SU-DHL-6 (cell line): ENCODE measurements at regions not wholly inside any gene's neighbourhood (a gene's known extent, or its start where the extent isn't known, plus 50 kb on each side); places are given as distances from the start of the nearest gene placed in this dataset.

Experiments used
- CTCF ChIP-seq: fragments of 200-600 bp; sonication (generic); IDR thresholded peaks from one replicate; pipeline ENCODE4 v1.5.1; 2017; ENCODE audit warnings: antibody characterized with exemption, mild to moderate bottlenecking, low read length, moderate library complexity; ENCODE audit not compliant: insufficient read depth, poor library complexity, severe bottlenecking
- EZH2phosphoT487 ChIP-seq: fragments of 200-600 bp; sonication (generic), shearing (Covaris generic); conservative IDR thresholded peaks from 2 replicates; pipeline ENCODE4 v1.6.1; 2018; ENCODE audit warnings: mild to moderate bottlenecking, antibody characterized with exemption, low read length, moderate library complexity, mixed read lengths

GRCh38 chr3:110479731-110480130, 591.9 kb upstream of the NECTIN3 start:
- TF ChIP-seq CTCF (no peak), EZH2phosphoT487 (no peak)
